H9 (cell line): ENCODE measurements at regions not wholly inside any gene's neighbourhood (a gene's known extent, or its start where the extent isn't known, plus 50 kb on each side); places are given as distances from the start of the nearest gene placed in this dataset.

Source experiments
- DNase-seq: peaks from one replicate; pipeline ENCODE4 v3.0.0-alpha.2; 2017
- H2AFZ ChIP-seq: one replicate; pipeline ENCODE4 v1.6.1; 2013; ENCODE audit warnings: mild to moderate bottlenecking, low read length, control low read depth, moderate library complexity
- H2AK5ac ChIP-seq: 2 replicates; pipeline ENCODE4 v1.6.1; 2013; ENCODE audit warnings: low read length, control low read depth, mixed read lengths; ENCODE audit not compliant: insufficient read length
- H2BK120ac ChIP-seq: one replicate; pipeline ENCODE4 v1.6.1; 2013; ENCODE audit warnings: low read depth, mild to moderate bottlenecking, low read length, control low read depth, inconsistent platforms; ENCODE audit not compliant: poor library complexity, severe bottlenecking
- H2BK12ac ChIP-seq: 2 replicates; pipeline ENCODE4 v1.6.1; 2013; ENCODE audit warnings: low read length, control low read depth, mixed read lengths, low read depth; ENCODE audit not compliant: insufficient read length
- H2BK15ac ChIP-seq: 2 replicates; pipeline ENCODE4 v1.6.1; 2013; ENCODE audit warnings: low read depth, low read length, control low read depth
- H2BK20ac ChIP-seq: one replicate; pipeline ENCODE4 v1.6.1; 2013; ENCODE audit warnings: low read depth, mild to moderate bottlenecking, low read length, control low read depth, inconsistent platforms; ENCODE audit not compliant: poor library complexity, severe bottlenecking
- H2BK5ac ChIP-seq: 2 replicates; pipeline ENCODE4 v1.6.1; 2013; ENCODE audit warnings: low read length, control low read depth, mixed read lengths; ENCODE audit not compliant: insufficient read length
- H3K14ac ChIP-seq: 2 replicates; pipeline ENCODE4 v1.6.1; 2013; ENCODE audit warnings: low read length, control low read depth; ENCODE audit not compliant: insufficient read depth
- H3K18ac ChIP-seq: 2 replicates; pipeline ENCODE4 v1.6.1; 2013; ENCODE audit warnings: low read depth, mild to moderate bottlenecking, mixed read lengths, low read length, control low read depth; ENCODE audit not compliant: insufficient read length
- H3K23ac ChIP-seq: 2 replicates; pipeline ENCODE4 v1.6.1; 2013; ENCODE audit warnings: low read length, control low read depth, mixed read lengths, low read depth; ENCODE audit not compliant: insufficient read length
- H3K23me2 ChIP-seq: 2 replicates; pipeline ENCODE4 v1.6.1; 2013; ENCODE audit warnings: low read depth, mild to moderate bottlenecking, mixed read lengths, low read length, control low read depth; ENCODE audit not compliant: insufficient read length, poor library complexity, severe bottlenecking
- H3K27ac ChIP-seq: 2 replicates; pipeline ENCODE4 v1.5.1; 2013; ENCODE audit warnings: low read length, control low read depth, mixed read lengths, low read depth; ENCODE audit not compliant: insufficient read length
- H3K27me3 ChIP-seq: 2 replicates; pipeline ENCODE4 v1.6.1; 2013; ENCODE audit warnings: low read length, control low read depth, inconsistent platforms; ENCODE audit not compliant: insufficient read depth
- H3K4ac ChIP-seq: 2 replicates; pipeline ENCODE4 v1.6.1; 2013; ENCODE audit warnings: low read depth, mild to moderate bottlenecking, control low read depth, inconsistent platforms, low read length, moderate library complexity
- H3K4me1 ChIP-seq: 2 replicates; pipeline ENCODE4 v1.6.1; 2013; ENCODE audit warnings: low read length, control low read depth, inconsistent platforms; ENCODE audit not compliant: insufficient read depth
- H3K4me2 ChIP-seq: 2 replicates; pipeline ENCODE4 v1.6.1; 2013; ENCODE audit warnings: low read length, control low read depth, mixed read lengths; ENCODE audit not compliant: insufficient read length, insufficient read depth
- H3K56ac ChIP-seq: 2 replicates; pipeline ENCODE4 v1.6.1; 2013; ENCODE audit warnings: low read depth, mild to moderate bottlenecking, mixed read lengths, low read length, control low read depth; ENCODE audit not compliant: insufficient read length
- H3K79me1 ChIP-seq: 2 replicates; pipeline ENCODE4 v1.6.1; 2013; ENCODE audit warnings: low read depth, mild to moderate bottlenecking, moderate library complexity, low read length, control low read depth, inconsistent platforms; ENCODE audit not compliant: insufficient read depth, poor library complexity, severe bottlenecking
- H3K79me2 ChIP-seq: 2 replicates; pipeline ENCODE4 v1.6.1; 2013; ENCODE audit warnings: low read length, control low read depth, inconsistent platforms; ENCODE audit not compliant: insufficient read depth
- H3K9ac ChIP-seq: 2 replicates; pipeline ENCODE4 v1.6.1; 2013; ENCODE audit warnings: low read length, control low read depth, mixed read lengths; ENCODE audit not compliant: insufficient read length; ENCODE audit errors: extremely low read depth
- H3K9me3 ChIP-seq: one replicate; pipeline ENCODE4 v1.6.1; 2013; ENCODE audit warnings: low read depth, low read length, inconsistent platforms; ENCODE audit not compliant: control insufficient read depth
- H3T11ph ChIP-seq: one replicate; pipeline ENCODE4 v1.6.1; 2013; ENCODE audit warnings: mild to moderate bottlenecking, low read length, control low read depth, inconsistent platforms
- H4K20me1 ChIP-seq: one replicate; pipeline ENCODE4 v1.6.1; 2013; ENCODE audit not compliant: control insufficient read depth, insufficient read length, insufficient read depth
- H4K5ac ChIP-seq: 2 replicates; pipeline ENCODE4 v1.6.1; 2013; ENCODE audit warnings: low read depth, mild to moderate bottlenecking, mixed read lengths, low read length, control low read depth; ENCODE audit not compliant: insufficient read length
- H4K8ac ChIP-seq: replicated peaks from 2 replicates; pipeline ENCODE4 v1.6.1; 2013; ENCODE audit warnings: low read length, control low read depth, mixed read lengths, low read depth; ENCODE audit not compliant: insufficient read length
- H4K91ac ChIP-seq: 2 replicates; pipeline ENCODE4 v1.6.1; 2013; ENCODE audit warnings: low read depth, mild to moderate bottlenecking, moderate library complexity, mixed read lengths, low read length, control low read depth; ENCODE audit not compliant: insufficient read length
- H3K27ac Mint-ChIP-seq, 3 experiments: 2 replicates in 2 of 3; 3 replicates in 1 of 3; pipeline ENCODE4 v1.8.0; 2020 to 2021; ENCODE audit warnings: mixed read lengths in 3 of 3, mild to moderate bottlenecking in 1 of 3, moderate library complexity in 1 of 3
- H3K27me3 Mint-ChIP-seq: 2 replicates; pipeline ENCODE4 v1.8.0; 2021; ENCODE audit warnings: low read depth, mild to moderate bottlenecking, moderate library complexity, mixed read lengths
- H3K36me3 Mint-ChIP-seq, 3 experiments: 2 replicates in 2 of 3; 3 replicates in 1 of 3; pipeline ENCODE4 v1.8.0; 2020 to 2021; ENCODE audit warnings: low read depth in 3 of 3, mixed read lengths in 3 of 3; ENCODE audit not compliant: insufficient read depth in 1 of 3
- H3K4me1 Mint-ChIP-seq, 2 experiments: 2 replicates each; pipeline ENCODE4 v1.8.0; 2020; ENCODE audit warnings: mixed read lengths in 2 of 2
- H3K4me3 Mint-ChIP-seq, 2 experiments: 2 replicates in 1 of 2; 3 replicates in 1 of 2; pipeline ENCODE4 v1.8.0; 2020 to 2021; ENCODE audit warnings: mild to moderate bottlenecking in 2 of 2, mixed read lengths in 2 of 2, moderate library complexity in 1 of 2
- H3K9me3 Mint-ChIP-seq, 2 experiments: 2 replicates in 1 of 2; 3 replicates in 1 of 2; pipeline ENCODE4 v1.8.0; 2020; ENCODE audit warnings: mild to moderate bottlenecking in 2 of 2, mixed read lengths in 2 of 2, moderate library complexity in 1 of 2
- CTCF ChIP-seq: fragments of 200-600 bp; sonication (generic); conservative IDR thresholded peaks from 3 replicates; pipeline ENCODE4 v1.8.0; 2021; ENCODE audit warnings: antibody characterized with exemption, mild to moderate bottlenecking
- WGBS: extraction: QIAGEN DNeasy Blood & Tissue Kit; methylation state at CpG from one replicate; pipeline ENCODE4 v1.1.7; 2013; ENCODE audit warnings: missing lambda C conversion rate, low lambda C conversion rate, mixed read lengths; ENCODE audit not compliant: insufficient read length; ENCODE audit errors: extremely low coverage; 5-methylcytosine and 5-hydroxymethylcytosine counted together

GRCh38 chr12:105449431-105449830 lies 118.9 kb downstream of the C12orf75 start:
- no CpG with 5 or more reads among the region's 6 CpGs for WGBS
- no peak overlapping the region for H4K5ac ChIP-seq
- no peak overlapping the region for H2BK120ac ChIP-seq
- H2BK12ac ChIP-seq, result no peak overlapping the region
- H3K27ac Mint-ChIP-seq, result no peak overlapping the region
- H3K4me2 ChIP-seq, result no peak overlapping the region
- DNase-seq, result no peak
- H2BK5ac ChIP-seq, result no peak overlapping the region
- H3K9me3 Mint-ChIP-seq, result no peaks in the 10 kb centered on the region
- no peak overlapping the region for H3K9ac ChIP-seq
- H3K23ac ChIP-seq, result no peak overlapping the region
- H3K4me1 ChIP-seq, result peaks cover 3% of the 10 kb centered on the region; the same call in 1 of the 2 replicates
- H3K14ac ChIP-seq, result no peak overlapping the region
- no peak overlapping the region for H2BK15ac ChIP-seq
- no peak overlapping the region for H2BK20ac ChIP-seq
- peaks cover 15 to 17% of the 10 kb centered on the region in 2 experiments for H3K4me1 Mint-ChIP-seq
- H3K23me2 ChIP-seq, result no peaks in the 10 kb centered on the region
- H2AFZ ChIP-seq, result no peak overlapping the region
- no peaks in the 10 kb centered on the region for H3K27me3 ChIP-seq
- H4K91ac ChIP-seq, result no peak overlapping the region
- H3K4me3 Mint-ChIP-seq, result no peak overlapping the region
- no peak overlapping the region for H3T11ph ChIP-seq
- no peak overlapping the region for H3K27ac ChIP-seq
- no peak overlapping the region for H2AK5ac ChIP-seq
- no peak overlapping the region for H3K18ac ChIP-seq
- no peak overlapping the region for H4K8ac ChIP-seq
- H3K36me3 Mint-ChIP-seq, result no peaks in the 10 kb centered on the region
- H3K4ac ChIP-seq, result no peak overlapping the region
- no peaks in the 10 kb centered on the region for H3K79me2 ChIP-seq
- no peak for TF ChIP-seq CTCF
- no peak overlapping the region for H3K56ac ChIP-seq
- H3K9me3 ChIP-seq, result no peaks in the 10 kb centered on the region
- no peaks in the 10 kb centered on the region for H3K79me1 ChIP-seq
- peaks cover 3% of the 10 kb centered on the region; the same call in 1 of the 2 replicates for H3K27me3 Mint-ChIP-seq
- no peaks in the 10 kb centered on the region for H4K20me1 ChIP-seq
